CD4-positive, alpha-beta T cell treated with Interleukin-15 for 1 hour (primary cell): ENCODE measurements at regions not wholly inside any gene's neighbourhood (a gene's known extent, or its start where the extent isn't known, plus 50 kb on each side); places are given as distances from the start of the nearest gene placed in this dataset.
"Not testable (repeated sequence)": the region's sequence is repeated elsewhere in the genome, so short reads cannot be mapped to it uniquely, and the experiment has no call there.

Experiments used
- DNase-seq: peaks from one replicate; pipeline ENCODE4 v3.0.0-alpha.2; 2020

- no peak for DNase-seq
Observed at GRCh38 chr9:71504636-71505035, 263.7 kb downstream of the CEMIP2 start.

GRCh38 chr9:71498691-71499090 is 269.6 kb downstream of the CEMIP2 start:
- DNase-seq: no peak

GRCh38 chr9:71490810-71491209 is 277.5 kb downstream of the CEMIP2 start:
- no peak for DNase-seq

GRCh38 chr9:71487061-71487460 is 281.3 kb downstream of the CEMIP2 start:
- DNase-seq: no peak

- DNase-seq: no peak
Observed at GRCh38 chr9:71485326-71485725, 283.0 kb downstream of the CEMIP2 start.

- DNase-seq: no peak
Observed at GRCh38 chr9:71483436-71483835, 284.9 kb downstream of the CEMIP2 start.

GRCh38 chr9:71479621-71480020 is 288.7 kb downstream of the CEMIP2 start:
- no peak for DNase-seq

- no peak for DNase-seq
Observed at GRCh38 chr9:71472400-71472799, 295.9 kb downstream of the CEMIP2 start.

- no peak for DNase-seq
Observed at GRCh38 chr9:71465392-71465791, 302.9 kb downstream of the CEMIP2 start.

- DNase-seq: no peak
Observed at GRCh38 chr9:71459082-71459481, 309.2 kb downstream of the CEMIP2 start.

GRCh38 chr9:71446473-71447411 is 321.6 kb downstream of the CEMIP2 start:
- DNase-seq: no peak

- DNase-seq: no peak
Observed at GRCh38 chr9:71446106-71446472, 322.2 kb downstream of the CEMIP2 start.

GRCh38 chr9:71442937-71443336 is 321.5 kb upstream of the TRPM3 start:
- DNase-seq: no peak

GRCh38 chr9:71441266-71441665 is 319.8 kb upstream of the TRPM3 start:
- DNase-seq: no peak

GRCh38 chr9:71431931-71432330 is 310.5 kb upstream of the TRPM3 start:
- DNase-seq: no peak

- not testable (repeated sequence) for DNase-seq
Observed at GRCh38 chr9:71407341-71407740, 285.9 kb upstream of the TRPM3 start.

- no peak for DNase-seq
Observed at GRCh38 chr9:71403106-71403505, 281.7 kb upstream of the TRPM3 start.

- DNase-seq: no peak
Observed at GRCh38 chr9:71393005-71393404, 271.6 kb upstream of the TRPM3 start.

GRCh38 chr9:71384343-71384742 is 262.9 kb upstream of the TRPM3 start:
- no peak for DNase-seq

GRCh38 chr9:71383308-71383940 is 262.0 kb upstream of the TRPM3 start:
- no peak for DNase-seq

- DNase-seq: no peak
Observed at GRCh38 chr9:71368157-71368556, 246.7 kb upstream of the TRPM3 start.

- DNase-seq: no peak
Observed at GRCh38 chr9:71364186-71364955, 242.9 kb upstream of the TRPM3 start.

- DNase-seq: no peak
Observed at GRCh38 chr9:71363286-71363961, 242.0 kb upstream of the TRPM3 start.
